ENCODE measurements at regions not wholly inside any gene's neighbourhood (a gene's known extent, or its start where the extent isn't known, plus 50 kb on each side); places are given as distances from the start of the nearest gene placed in this dataset.

DNA sequence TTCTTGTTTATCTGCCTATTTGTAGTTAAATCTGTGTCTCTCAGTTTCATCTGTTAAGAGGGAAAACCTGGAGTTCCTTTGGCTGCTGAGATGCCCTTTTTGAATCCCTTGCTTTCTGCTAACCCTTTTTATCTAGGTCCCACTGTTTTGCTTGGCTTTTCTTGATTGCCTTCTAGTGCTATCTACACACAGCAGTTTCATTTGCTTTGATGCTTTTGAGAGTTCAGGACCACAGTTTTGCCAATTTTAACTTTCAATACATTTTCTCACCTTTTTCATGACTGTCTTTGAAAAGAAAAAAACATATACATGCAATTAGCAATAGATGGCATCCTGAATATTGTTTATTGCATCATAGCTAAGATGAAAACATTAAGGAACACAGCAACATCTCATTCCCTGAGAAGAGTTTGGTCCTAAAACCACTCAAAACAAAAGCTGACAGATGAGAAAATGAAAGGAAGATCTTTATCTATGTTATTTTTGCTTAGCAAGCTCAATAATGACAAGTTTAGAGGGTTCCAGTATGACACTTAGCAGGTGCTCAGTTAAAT is 241.4 kb upstream of the MEX3C start:
- intact Hi-C loops (cut with DNase I), result no loop called here
- no peak for DNase-seq (ENCODE audit: low spot score)

DNA sequence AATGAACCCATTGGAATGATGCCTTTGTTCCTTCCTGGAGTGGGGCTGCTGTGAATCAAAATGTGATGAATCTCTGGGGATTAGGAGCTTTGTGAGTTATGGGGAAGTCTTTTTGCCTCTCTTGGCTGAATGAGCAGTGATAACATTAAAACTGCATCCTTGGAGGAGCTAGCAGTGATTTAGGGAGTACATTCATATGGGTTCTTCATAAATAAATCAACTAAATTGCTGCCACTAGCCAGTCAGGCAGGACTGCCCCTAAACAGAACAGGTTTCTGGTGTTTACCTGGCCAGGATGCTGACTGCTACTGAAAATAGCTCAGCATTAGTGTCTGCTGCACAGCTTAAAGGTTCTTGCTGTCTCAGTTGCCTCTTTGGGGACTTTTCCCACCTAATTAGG is 244.5 kb upstream of the MEX3C start:
- no peak for DNase-seq (ENCODE audit: low spot score)
- intact Hi-C loops (cut with DNase I), result no loop called here

DNA sequence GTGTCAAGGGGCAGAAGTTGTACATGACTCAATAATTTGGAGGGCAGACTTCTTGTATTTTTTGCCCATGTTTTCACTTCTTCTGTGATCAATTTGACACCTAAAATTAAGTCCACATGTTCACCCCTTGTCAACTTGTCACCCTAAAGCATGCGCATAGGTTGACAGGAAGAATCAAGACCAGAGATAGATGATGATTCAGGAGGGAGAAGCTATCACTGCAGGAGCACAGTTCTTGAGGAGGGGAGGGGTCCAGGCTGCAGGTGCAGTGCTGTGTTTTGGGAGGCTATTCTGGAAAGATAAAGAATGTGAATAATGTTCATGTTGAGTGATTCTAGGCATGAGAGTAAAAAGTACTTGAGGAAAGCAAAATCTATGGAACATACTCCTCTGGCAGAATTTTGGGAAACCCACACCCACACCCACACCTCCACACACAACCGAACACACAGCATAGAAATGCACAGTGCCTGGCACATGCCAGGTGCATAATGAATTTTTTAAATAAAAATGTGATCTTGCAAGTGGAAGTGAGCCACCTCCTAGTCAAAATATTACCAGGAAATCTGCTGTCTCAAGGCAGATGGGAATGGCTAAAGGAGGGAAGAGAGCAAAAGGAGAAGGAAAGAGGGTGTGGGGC is 249.2 kb upstream of the MEX3C start:
- no peak for DNase-seq (ENCODE audit: low spot score)
- intact Hi-C loops (cut with DNase I), result no loop called here

DNA sequence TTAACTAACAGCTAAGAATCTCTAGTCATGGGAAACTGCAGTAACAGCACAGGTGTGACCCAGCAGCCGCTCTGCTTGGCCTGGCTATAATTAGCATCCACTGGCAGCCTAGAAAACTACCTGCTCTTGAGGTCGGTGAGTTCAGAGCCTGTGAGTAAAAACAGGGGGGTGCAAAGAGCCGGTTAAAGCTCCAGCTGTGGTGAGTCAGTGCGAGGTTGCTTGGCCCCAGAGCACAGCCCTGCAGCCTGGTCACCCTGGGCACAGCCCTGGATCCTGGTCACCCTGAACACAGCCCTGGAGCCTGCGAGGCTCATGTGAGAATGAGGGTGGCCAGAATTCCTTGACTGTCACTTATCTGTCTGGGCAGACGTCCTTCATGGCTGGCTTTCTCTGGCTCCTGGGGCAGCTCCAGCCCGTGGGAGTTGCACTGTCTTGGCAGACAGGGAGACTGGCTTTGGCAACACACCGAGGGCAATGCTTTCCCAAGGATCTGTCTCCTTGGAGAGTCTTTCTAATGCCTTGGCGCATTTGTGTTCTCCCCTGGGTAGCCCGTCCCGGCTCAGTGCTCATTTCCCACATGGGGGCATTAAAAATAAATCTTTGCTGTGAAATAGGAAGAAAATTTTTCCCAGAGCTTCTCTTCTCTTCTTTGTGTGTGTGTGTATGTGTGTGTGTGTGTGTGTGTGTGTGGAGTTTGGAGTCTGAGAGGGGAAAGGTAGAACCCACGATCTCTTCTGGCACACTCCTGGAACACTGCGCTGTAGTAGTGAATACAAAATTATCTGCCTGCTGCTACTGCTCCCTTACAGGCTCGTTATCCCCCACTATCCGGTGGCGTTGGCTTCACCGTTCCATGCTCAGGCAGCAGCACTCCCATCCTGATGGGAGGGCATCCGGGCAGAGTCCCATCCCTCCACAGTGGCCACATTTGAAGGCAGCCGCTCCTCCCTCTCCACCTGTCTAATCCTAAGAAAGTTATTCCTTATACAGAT is 250.2 kb upstream of the MEX3C start:
- intact Hi-C loops (cut with DNase I), result no loop called here
- peak; percentile 77 for DNase-seq (ENCODE audit: low spot score)

DNA sequence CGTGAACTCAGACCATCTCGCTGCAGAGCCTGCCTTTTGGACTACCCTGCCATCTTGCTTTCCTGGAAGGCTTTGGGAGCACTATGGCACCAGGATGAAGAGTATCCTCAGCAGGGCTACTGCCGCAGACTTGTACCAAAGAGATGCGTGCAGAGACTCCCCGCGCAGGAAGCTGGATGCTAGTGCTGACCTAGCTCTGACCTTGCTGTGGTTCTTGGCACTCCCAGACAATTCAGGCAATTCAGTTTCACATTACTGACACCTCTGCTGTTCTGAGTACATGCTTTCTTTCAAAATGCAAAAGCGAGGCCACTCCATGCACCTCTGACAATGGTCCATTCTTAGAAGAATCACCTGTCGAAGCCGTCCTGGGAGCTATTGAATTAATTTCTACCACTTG is 251.5 kb upstream of the MEX3C start:
- intact Hi-C loops (cut with DNase I), result no loop called here
- DNase-seq (ENCODE audit: low spot score), result no peak

DNA sequence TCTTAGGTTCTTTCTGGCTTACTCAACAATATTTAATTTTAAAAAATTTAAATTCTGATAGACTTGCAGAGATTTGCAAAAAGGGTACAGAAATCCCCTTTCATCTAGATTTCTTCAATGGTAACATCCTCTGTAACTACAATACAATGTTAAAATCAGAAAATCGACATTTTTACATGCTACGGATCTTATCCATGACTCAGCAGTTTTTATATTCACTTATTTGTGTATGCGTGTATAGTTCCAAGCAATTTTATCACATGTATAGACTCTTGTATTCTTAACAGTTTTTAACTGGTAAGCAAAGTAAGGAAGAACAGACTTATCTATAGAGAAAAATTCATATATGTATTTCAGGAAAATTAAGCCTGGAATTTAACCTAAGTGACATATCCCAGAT is 256.1 kb upstream of the MEX3C start:
- no peak for DNase-seq (ENCODE audit: low spot score)
- intact Hi-C loops (cut with DNase I), result no loop called here

DNA sequence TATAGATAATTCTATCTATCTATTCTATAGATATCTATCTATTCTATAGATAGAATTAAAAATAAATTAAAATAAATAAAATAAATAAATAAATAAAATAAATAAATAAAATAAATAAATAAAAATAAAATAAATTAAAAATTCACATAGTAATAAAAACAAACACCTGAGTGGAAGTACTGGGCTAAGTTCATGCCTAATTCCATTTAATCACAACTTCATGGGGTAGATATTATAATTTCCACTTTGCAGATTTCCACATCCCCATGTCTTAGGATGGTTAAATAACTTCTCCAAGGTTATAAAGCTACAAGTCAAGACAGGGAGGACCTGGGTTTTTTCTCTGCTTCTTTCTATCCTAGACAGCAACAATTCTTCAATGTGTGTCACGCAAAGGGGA is 261.4 kb upstream of the MEX3C start:
- DNase-seq (ENCODE audit: low spot score), result no peak

DNA sequence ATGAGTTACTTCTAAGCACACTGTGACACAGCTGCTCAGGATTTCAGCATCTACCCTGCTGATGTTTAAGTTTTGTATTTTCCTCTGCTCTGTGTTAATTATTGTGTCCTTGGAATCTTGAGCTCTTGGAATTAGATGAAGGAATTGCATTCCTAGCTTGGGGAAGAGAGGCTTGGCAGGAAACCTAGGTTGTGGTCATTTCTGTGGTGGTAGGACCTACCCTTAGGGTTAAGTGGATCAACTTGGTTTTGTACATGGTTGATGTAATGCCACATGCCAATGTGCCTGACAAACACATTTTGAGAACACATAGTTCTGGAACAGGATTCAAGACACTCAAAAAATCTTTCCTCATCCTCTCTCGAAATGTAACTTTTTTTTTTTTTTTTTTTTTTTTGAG is 264.5 kb upstream of the MEX3C start:
- intact Hi-C loops (cut with DNase I), result no loop called here
- DNase-seq (ENCODE audit: low spot score), result no peak

More for the DNA sequence above, 261.4 kb upstream of the MEX3C start:
- intact Hi-C loops (cut with DNase I), result no loop called here

DNA sequence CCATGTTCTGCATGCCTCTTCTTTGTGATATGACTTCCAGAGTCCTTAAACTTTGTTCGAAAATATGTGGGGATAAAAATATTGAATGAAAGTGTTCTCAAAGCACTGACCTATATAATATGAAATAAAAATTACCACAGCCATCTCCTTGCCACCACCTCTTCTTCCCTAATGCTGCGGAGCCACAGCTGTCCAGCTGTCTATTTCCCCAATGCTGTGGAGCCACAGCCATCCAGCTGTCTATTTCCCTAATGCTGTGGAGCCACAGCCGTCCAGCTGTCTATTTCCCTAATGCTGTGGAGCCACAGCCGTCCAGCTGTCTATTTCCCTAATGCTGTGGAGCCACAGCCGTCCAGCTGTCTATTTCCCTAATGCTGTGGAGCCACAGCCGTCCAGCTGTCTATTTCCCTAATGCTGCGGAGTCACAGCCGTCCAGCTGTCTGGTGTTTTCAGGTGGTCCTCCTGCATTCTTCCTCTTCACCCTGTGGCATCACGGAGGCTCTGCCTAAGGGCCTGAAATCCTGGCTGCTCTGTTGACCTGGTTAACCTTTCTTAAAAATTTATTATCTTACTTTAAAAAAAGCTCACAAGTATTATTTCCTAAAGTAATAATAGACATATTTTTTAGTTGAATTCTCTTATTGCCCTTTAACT is 266.1 kb upstream of the MEX3C start:
- intact Hi-C loops (cut with DNase I), result no loop called here
- DNase-seq (ENCODE audit: low spot score), result no peak

DNA sequence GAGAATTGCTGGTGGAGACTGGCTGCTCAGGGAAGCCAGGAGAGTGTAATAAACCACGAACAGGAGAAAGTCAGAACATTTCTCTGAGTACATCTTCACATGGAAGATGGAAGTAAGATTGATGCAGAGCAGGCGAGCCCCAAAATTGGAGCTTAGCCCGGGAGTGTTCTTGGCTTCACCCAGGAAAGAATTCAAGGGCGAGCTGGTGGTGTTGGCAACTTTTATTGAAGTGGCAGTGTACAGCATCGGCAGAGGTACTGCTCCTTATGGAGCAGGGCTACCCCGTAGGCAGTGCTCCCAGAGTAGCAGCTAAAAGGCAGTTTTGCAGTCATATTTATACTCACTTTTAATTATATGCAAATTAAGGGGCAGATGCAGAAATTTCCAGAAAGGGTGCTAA is 281.4 kb upstream of the MEX3C start:
- DNase-seq (ENCODE audit: low spot score), result no peak
- intact Hi-C loops (cut with DNase I), result no loop called here

DNA sequence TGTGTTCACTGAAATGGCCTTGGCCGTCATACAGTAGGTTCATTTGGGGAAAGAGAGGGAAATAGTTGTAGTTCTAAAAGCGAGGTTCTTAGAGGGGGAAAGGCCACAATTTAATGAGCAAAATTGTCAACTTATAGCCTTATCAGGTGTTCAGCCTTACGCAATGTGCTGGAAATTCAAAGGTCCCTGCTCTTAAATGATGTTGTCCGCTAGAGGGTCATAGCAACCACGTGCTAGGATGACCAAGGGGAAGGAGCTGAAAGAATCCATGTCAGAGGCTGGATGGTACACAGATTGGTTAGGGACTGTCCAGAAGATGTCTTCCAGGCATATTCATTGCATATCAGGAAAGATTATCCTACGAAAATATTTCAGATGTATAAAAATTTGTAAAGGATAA is 282.3 kb upstream of the MEX3C start:
- no peak for DNase-seq (ENCODE audit: low spot score)
- intact Hi-C loops (cut with DNase I), result no loop called here

DNA sequence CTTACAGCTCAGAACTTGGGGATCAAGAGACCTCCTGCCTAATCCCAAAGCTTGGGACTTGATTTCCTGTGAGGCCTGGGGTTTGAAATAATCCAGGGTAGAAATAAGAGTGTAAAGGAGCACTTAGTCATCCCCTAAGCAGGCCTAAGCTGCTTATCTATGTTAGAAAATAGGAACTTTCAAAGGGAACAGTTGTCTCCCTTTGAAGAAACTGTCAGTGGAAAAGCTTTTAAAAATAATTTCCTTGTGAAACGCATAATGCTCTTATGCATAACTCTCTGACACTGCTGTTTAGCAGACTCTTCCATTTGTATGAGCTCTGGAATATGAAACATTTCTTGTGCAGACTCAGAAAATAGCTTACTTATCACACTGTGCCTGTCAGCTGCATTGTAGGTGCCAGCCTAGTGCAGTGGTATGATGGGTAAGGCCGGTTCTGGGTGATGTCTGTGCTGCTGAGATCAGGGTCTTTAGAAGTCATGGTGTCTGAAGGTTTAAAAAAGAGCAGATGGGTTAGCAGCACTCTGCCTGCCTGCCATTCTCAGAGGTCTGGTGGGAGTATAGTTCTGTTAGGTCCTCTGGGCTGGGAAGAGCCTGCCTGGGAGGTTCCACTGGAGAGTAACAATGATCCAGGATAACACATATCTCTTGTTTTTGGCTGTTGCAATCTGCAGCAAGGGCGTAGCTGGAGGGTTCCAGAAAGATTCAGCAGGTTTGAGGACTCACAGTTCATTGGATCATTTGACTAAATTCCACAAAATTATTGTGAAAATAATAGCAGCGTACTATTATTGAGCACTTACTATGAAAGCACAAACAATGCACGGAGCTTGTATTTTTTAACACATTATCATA is 283.2 kb upstream of the MEX3C start:
- DNase-seq (ENCODE audit: low spot score), result no peak
- intact Hi-C loops (cut with DNase I), result no loop called here

DNA sequence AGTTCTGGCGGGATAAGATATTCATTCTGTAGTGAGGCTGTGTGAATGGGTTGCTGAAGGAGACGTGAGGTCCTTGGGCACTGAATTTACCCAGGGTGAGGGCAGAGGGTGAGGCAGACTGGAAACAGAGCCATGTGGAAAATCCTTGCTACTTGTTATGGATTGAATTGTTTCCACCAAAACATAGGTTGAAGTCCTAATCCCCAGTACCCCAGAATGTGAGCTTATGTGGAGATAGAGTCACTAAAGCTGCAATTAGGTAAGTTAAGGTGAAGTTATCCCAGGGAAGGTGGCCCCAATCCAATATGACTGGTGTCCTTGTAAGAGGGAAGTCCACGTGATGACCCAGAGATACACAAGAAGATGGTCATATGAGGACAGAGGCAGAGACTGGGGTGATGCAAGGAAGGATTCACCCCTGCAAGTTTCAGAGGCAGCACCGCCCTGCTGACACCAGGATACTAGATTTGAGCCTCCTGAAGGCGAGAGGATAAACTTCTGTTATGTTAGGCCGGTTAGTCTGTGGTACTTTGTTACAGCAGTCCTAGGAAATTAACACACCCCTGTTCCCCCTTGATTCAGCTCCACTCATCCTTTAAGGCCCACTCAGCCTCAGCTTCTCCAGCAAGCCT is 289.4 kb upstream of the MEX3C start:
- intact Hi-C loops (cut with DNase I), result no loop called here
- no peak for DNase-seq (ENCODE audit: low spot score)

DNA sequence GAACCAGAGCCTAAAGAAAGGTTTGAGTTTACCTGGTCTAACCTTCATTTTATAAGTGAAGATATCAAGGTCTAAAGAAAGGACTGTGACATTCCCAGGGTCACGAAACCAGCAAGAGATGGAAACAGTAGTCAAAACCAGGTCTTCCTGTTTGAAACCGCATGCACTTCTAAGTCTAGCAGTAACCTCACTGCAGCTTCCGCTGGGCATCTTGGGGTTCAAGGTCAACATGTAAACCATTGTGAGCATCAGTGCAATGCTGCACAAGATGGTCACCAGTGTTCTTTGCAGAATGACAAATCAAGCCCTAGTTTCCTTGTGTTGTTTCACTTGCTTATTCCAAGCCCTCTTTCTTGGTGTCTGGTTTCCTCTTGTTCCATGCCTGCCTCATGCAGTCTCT is 292.9 kb upstream of the MEX3C start:
- no peak for DNase-seq (ENCODE audit: low spot score)
- intact Hi-C loops (cut with DNase I), result no loop called here

DNA sequence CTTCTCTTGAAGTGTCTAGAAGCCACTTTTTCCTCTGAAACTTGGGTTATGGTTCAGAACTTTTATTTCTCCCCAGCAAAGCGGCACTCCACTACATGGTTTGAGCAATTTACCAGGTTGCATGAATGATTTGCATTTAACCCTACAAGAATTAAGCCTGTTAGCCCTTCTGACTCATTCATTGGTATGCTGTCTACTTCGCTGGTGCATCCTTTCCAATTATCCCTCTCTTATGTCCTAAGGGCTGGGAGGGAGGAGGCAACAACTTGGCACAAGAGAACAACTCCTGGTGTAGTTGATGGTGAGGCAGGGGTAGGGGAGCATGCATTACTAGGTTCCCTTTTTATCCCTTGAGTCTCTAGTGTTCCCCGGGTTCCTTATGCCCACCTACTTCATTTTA is 293.4 kb upstream of the MEX3C start:
- DNase-seq (ENCODE audit: low spot score), result no peak
- intact Hi-C loops (cut with DNase I), result no loop called here

DNA sequence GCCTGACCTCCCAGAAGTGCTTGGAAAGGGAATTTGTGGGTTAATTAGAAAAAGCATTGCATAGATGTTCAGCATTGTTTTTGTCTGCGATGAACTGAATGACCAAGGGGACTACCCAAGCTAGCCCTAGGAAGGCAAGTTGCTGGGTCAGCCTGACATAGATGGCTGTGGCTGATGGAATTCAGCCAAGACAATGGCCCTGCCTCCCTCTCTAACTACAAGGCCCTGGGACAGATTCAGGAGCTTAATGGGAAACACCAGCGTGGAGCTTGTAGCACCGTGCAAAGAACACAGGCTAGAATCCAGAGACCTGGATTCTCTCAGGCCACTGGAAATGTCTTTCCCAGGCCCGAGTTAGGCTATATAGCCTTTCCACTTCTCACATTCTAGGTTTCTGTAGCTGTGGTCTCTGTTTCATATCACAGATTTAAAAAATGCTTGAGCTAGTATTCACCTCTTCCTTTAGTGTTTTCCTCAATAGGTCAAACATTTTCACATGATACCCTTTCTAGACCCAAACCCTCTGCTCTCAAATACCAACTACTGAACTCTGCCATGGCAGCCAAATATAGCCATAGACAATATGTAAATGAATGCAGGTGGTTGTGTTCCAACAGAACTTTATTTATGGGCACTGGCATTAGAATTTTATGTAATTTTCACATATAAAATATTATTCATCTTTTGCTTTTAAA is 294.3 kb upstream of the MEX3C start:
- DNase-seq (ENCODE audit: low spot score), result no peak
- intact Hi-C loops (cut with DNase I), result no loop called here

DNA sequence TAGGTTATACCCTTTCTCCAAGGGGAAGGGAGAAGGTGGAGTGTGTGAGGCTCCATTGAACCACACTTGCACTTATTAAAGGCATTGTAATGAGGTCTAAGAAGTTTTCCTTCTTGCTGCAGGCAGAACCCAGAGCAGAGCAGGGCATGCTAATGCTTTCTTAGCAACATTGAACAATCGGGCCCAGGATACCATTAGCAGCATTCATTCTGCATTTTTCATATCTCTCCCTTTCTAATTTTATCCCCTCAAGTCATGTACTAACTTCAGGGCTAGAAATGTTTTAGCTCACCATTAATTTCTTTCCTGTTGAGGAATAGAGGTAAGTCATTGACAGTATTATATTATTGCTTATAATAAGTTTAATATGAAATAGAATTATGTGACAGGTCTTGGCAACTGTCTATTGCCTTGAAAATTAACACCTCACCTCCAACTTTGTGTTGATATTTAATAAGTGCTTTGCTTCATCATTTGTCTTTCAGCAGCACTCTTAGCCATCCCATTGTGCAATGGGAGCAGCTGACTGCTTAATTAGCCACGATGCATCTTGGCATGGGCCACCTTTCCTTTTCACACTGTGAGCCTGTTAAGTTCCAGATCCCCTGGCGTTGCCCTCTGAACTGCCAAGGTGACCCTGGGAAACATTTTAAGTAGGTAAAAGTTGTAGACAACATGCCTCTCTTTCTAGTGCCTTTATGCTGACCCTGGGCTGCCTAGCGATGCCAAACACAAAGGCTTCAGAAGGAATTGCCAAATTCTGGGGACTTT is 300.8 kb upstream of the MEX3C start:
- DNase-seq (ENCODE audit: low spot score), result no peak
- intact Hi-C loops (cut with DNase I), result no loop called here

DNA sequence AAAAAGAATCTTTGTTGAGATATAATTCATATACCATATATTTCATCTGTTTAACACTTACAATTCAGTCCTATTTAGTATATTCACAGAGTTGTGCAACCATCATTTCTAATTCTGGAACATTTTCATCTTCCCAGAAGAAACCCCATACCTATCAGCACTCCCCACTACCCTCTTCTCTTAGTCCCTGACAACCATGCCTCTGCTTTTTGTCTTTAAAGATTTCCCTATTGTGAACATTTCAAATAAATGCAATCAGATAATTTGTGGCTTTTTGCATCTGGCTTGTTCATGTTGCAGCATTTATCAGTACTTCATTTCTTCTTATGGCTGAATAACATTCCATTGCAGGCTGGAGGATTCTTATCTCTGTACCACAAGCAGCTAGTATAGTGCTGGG is 305.9 kb upstream of the MEX3C start:
- no peak for DNase-seq (ENCODE audit: low spot score)
- intact Hi-C loops (cut with DNase I), result no loop called here
